Forelimb muscle (tissue), 1 donor: ENCODE measurements at regions not wholly inside any gene's neighbourhood (a gene's known extent, or its start where the extent isn't known, plus 50 kb on each side); places are given as distances from the start of the nearest gene placed in this dataset.
"Not testable (repeated sequence)": the region's sequence is repeated elsewhere in the genome, so short reads cannot be mapped to it uniquely, and the experiment has no call there.

Source experiments
- DNase-seq: peaks from one replicate; pipeline ENCODE4 v3.0.0-alpha.2; 2013; ENCODE audit warnings: low read depth

DNA sequence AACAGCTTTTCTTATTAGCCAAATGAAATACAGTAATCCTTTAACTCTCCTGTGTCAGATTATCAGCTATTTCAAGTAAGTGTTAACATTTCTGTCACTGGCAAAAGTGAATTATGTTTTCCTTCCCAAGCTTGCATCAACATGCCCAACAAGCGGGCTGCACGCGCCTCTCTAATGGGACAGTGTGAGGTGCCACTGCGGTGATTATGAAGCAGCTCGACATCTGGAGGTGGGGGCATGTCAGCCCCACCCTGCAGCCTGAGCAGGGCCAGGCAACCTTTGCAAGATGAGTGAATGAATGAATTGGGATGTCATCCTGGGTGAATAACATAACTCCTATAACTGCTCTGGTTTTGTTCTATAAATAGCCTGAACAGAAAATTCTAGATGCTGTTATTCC is 301.4 kb downstream of the ZNF326 start:
- DNase-seq, result no peak

DNA sequence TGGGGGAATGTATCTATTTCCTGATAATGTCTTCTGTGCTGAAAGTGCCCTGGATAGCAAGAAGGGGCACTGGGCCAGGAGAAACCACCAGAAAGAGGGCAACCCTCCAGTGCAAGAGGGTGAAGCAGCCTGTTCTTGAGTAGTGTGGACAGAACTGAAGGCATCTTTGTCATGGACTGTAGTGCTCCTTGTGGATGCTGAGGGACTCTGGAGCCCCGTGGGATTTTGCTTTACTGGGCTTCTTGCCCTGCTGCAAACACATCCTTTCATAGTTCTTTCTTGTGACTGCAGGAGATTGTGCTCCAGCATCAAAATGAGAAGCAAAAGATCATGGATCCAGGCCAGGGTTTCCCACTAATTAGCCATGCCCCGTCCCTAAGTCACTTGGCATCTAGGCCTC is 300.6 kb downstream of the ZNF326 start:
- no peak for DNase-seq

DNA sequence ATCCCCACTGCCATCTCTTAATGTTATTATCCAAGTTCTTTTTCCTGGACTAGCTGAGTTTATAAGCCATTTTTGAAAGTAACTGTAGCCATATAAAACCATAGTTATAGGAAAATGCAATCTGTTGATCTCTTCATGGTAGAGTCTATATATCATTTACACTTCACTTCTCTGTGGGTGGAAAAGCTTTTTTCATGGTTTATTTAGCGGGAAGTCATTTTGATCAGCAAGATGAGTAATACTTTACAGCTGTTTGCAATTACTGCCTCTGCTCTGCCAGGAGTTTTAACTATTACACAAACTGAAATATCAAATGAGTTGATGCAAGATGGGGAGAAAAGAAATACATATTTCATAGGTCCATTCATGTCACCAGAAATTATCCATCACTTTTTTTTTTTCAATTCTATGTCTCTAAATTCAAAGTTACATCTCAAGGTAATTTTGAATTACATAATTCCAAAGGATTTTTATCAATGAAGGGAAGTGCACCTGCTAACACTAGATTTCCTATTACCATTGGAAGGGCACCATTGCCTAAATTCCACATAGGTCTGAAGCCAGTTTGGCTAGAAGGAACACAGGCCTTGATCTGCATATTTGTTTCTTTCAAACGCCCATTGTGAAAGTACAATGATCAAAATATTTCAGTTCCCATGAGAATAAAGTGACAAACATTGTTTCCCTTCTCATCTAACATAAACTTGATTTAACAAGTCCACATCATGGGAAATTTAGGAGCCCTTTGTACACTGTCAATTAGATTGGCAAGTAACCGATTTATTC is 296.7 kb downstream of the ZNF326 start:
- no peak for DNase-seq

DNA sequence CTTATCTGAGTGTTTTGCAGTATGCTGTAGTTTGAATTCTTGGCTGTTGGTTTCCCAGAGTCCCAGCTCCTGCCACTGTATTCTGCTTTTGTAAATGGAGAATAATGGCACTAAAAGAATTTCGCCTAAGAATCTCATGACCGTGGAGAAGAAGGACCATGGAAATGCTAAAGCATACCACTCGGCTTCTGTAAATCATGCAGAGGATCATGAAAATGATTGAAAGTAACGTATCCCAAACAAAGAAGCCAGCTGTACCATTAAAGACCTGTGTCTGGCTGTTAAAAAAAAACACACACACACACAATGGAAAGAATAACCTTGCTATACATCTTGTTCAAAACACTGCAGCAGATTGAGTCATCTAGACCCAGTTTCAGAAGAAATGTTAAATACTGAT is 287.9 kb downstream of the ZNF326 start:
- DNase-seq, result no peak

DNA sequence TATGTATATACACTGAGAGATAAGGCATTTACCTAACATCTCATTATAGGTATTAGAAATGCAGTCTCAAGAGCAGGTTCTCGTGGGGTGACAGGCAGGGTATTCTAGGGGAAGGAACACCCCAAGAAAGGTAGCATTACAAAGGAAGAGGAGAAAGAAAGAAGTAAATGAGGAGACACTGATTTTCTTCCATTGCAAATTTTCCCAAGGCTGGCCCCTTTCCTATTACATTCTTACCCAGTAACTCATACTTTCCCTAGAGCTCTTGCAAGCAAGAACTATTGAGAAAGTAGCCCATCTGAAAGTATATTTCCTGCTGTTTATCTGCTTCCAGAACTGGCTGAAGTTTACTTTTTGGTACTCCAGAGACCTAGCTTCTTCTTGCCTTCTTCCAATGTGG is 287.0 kb downstream of the ZNF326 start:
- not testable (repeated sequence) for DNase-seq

DNA sequence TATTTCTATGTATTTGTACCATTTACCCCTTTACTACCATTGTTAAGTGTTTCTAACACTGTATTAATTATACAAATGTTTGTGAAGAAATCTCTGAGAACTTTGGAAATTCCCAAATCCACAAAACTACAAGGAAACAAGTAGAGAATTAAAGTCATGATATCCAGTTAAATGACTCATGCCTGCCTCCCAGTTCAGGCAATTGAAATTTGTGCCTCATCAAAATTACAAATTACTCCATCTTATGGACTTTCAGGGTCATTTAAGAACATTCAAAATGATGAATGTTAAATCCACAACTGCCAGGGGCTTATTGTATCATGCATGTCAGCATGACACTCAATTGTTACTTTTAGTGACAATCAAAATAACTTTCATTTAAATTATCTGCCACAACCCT is 282.4 kb downstream of the ZNF326 start:
- no peak for DNase-seq

DNA sequence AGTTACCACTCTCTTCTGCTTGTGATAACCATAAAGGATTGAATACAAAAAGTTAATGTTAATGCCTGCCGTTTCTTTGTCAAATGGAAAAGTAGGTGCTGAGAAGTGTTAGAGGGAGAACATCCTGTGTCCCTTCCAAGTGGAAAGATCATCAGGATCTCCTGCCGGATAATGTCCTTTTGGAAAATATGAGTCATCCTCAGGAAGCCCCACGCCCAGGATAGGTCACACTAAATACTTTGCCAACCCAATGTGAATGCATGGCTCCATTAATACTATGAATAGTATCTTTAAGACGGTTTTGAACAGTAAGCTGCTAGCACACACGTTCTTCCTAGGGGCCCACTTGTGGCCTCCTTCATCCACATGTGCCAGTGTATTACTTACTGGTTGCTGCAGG is 279.5 kb downstream of the ZNF326 start:
- DNase-seq, result no peak

DNA sequence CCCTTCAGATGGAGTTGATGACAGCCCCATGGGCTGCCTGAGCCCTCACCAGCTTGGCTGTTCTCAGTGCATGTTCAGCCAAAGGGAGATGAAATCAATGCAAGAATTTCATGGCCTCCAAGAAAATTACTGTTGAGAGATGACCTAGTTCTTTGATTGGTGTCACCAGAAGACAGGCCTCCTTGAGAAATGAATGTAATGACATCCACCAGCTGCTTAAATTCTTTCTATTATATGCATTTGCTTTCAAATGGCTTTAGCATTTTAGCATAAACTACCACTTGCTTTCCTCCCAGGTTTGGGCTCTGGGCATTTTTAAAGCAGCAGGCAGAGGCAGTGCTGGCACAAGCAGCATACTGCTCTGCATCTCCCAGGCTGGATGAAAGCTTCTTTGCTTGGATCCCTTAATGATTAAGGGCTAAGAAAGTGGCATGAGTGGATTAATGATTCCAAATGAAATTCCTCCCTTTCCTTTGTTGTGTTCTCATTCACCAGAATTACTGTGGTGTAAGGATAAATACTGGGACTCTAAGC is 278.4 kb downstream of the ZNF326 start:
- no peak for DNase-seq

DNA sequence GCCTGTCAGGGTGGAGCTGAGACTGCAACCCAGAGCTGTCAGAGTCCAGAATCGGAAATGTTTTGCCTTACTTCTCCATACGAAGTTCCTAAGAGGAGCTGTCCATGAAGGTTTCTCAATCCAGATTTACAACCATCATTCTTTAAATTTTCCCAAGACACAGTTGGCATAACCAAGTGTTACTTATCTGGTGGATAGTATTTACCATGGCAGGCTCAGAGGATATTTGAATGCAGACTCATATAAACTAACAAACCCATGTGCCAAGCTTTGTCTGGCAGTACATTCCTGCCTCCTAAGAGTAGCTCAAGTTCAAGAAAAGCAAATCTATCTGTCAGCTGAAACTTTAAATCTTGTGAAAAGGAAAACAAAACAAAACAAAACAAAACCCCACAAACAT is 267.9 kb downstream of the ZNF326 start:
- no peak for DNase-seq

DNA sequence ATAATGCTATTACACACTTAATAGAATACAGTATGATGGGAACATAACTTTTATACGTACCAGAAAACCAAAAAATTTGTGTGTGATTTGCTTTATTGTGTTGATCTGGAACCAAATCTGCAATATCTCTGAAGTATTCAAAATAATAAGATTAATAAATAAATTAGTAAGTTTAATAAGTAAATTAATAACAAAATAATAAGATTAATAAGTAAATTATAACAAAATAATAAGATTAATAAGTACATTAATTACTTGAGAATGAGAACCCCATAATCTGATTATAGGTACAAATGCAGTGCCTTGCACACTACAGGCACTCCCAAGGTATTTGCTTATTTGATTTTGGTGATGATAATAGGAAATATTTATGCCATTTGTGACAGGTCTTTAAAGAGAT is 267.4 kb downstream of the ZNF326 start:
- no peak for DNase-seq

DNA sequence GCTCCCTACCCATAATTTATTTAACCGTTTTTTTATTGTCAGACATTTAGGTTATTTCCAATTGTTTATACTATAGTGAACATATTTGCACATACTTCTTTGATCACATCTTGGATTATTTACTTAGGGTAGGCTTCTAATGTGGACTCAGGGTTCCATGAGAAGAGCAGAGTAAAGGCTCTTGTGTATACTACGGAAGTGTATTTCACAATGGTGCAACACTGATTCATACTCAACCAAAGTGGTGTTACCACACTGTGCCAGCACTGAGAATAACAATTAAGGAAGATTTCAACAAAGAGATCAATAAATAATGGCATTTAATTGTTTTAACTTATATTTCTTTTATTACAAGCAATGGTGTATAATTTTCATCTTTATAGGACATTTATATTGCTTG is 251.2 kb downstream of the ZNF326 start:
- no peak for DNase-seq

DNA sequence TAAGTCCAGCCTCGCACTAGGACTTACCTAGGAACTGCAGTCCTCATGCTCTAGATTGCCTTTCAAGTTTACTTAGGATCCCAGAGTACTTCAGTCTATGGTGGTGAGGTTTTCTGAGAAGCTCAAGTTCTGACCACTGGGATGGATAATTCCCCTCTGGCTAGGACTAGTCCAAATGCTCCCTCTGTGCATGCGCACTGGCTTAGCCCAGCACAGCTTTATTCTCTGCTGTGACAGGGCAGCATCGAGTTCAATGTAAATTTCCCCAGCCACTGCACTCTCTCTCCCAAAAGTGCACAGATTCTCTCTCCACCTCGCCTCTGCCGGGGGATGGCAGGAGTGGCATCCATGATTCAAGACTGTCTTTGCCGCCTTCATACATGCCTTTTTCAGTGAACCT is 241.6 kb downstream of the ZNF326 start:
- DNase-seq, result no peak

DNA sequence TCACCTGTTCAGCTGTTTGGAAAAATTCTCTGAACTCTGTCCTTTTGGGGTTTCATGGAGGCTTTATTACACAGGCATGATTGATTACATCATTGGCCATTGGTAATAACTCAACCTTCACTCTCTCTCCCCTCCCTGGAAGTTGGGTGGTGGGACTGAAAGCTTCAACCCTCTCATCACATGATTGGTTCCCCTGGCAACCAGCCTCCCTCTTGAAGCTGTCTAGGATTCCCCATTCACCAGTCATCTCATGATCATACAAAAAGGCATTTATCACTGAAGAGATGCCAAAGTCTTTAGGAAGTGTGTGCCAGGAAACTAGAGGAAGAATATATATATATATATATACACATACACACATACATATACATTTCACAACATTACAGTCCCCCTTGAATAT is 228.5 kb downstream of the ZNF326 start:
- no peak for DNase-seq

DNA sequence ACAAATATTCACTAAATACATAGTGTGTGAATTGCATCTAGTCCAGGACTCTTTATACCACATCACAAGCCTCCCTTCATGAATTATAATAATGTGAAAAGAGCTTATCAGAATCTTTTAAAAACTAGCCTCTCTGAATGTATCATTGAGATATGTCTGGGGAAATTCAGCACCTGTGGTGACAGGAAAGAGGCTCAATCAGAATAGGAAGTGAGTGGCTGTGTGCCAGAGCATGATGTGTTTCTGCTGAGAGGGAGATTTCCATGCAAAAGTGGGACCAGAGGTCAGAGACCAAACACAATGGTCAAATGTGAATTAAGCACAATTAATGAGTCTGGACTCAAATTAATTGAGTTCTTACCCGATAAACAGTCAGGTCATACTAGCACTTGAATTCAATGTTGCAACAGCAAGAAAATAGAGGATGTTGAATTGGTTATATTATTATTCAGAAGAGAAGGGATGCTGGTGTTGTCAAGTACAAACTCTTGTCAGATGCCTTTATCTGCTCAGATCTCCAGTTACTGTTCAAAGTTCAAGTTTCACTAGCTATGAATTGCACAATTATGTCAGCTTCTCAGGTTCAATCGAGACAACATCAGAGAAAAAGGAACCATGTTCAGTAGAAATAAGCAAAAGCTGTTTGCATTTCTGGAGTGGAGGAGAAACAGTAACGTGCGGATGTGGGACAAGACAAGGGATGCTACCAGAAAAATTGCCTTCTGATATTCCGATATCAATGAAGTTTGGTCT is 226.2 kb downstream of the ZNF326 start:
- DNase-seq, result no peak

DNA sequence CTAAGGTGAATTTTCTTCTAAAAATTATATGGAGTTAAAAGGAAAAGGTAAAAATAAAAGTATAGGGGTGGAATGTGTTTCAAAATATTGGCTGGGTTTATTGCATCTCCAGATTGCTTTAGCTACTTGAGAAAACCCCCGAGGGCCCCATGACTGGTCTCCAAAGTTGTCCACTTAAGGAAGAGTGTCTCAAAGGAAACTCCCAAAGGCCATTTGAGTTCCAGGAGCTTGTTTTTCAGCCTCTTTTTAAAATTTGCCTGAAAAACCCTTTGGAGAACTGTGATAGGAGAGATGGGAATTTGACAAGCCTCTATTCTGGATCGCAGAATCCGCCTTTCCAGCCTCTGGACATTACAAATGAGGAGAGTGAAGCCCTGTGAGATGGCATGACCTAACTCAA is 225.6 kb downstream of the ZNF326 start:
- DNase-seq, result no peak

DNA sequence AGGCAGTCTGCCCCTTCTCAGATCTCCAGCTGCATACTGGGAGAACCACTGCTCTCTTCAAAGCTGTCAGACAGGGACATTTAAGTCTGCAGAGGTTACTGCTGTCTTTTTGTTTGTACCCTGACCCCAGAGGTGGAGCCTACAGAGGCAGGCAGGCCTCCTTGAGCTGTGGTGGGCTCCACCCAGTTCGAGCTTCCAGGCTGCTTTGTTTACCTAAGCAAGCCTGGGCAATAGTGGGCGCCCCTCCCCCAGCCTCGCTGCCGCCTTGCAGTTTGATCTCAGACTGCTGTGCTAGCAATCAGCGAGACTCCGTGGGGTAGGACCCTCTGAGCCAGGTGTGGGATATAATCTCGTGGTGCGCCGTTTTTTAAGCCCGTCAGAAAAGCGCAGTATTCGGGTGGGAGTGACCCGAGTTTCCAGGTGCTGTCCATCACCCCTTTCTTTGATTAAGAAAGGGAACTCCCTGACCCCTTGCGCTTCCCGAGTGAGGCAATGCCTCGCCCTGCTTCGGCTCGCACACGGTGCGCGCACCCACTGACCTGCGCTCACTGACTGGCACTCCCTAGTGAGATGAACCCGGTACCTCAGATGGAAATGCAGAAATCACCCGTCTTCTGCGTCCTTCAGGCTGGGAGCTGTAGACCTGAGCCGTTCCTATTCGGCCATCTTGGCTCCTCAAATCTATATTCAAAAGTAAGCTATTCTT is 224.4 kb downstream of the ZNF326 start:
- not testable (repeated sequence) for DNase-seq

DNA sequence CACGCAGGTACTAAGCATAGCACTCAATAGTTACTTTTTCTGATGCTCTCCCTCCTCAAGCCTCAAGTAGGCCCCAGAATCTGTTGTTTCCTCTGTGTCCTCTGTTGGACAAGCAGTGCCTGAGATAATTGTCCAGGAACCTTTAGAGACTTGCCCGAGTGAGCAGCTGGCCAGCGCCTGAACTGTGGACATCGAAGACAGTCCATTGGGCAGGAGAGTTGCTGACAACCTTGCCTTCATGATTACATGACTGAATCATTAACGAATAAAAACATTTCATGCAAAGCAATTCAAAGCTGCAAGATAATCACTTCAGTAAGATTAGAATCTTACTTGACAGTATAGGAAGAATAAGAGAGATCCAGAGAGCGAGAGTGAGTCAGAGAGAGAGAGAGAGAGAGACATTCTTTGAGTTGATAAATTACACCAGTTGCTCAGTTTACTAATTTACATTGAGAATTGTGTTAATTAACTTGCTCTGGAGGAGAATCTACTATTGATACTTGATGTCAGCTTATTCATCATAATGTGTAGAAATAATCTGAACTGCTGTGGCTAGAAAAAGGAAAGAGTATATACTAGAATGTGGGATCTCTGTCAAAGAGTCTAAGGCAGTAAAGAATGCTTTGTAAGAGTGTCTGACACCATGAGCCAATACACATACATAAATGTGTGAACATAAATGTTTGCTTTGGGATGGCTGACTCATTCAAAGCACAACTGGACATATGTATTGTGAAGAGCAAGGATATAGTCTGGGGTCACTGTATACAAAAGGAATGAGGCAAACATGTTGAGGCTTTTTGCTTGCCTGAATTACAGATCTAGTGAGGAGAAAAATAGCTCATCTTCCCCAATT is 216.0 kb downstream of the ZNF326 start:
- DNase-seq, result no peak

DNA sequence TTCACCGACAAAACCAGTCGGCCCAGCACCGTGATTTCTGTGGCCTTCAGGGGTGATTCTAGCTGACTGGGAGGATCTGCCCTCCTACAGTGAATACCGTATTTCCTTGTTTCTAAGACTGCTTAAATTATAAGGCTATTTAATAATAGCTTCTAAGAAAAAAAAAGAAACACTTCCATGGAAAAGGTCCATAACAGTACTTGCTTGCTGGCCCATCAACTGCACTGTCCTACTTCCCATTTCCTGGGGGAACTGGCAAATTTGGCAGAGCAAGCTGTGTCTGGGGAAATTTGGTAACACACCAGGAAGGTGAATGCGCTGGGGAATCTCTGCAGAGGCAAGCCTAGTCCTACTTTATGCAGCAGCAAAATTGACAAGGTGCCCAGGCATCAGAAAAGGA is 214.0 kb downstream of the ZNF326 start:
- DNase-seq, result no peak

DNA sequence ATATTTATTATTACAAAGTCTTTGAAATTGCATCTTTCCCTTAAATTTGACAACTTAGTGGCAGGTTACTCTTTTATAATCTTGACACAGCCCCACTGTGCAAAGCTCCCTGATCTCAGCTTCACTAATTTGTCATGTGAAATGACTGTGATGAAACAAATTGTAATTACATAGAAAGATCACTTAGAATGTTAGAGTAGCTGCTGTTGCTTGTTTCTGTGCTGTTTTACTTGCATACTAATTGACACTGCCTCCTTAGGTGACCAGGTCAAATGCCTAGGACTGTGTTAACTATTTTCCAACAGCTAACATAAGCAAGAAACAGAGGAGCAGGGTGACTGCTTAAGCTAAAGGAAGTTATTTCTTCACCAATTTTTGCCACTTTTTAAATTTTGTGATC is 211.3 kb downstream of the ZNF326 start:
- DNase-seq, result no peak

DNA sequence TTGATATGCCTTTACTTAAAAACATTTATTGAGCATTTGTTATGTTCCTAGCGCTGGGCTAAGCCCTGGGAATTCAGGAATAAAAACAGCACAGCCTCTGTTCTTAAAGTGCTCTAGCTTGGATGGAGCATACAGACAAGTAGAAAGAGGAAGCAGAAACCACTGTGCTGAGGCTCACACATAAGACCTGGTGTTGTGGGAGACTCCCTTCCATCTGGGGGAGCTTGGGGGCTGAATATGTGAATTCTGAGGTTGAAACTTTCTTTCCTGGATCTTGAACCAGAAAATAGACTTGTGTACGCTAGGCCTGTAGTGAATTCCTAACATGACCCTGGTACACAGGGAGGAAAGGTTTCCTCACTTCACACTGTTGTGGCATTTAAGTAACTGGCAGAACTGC is 209.9 kb downstream of the ZNF326 start:
- DNase-seq, result no peak

DNA sequence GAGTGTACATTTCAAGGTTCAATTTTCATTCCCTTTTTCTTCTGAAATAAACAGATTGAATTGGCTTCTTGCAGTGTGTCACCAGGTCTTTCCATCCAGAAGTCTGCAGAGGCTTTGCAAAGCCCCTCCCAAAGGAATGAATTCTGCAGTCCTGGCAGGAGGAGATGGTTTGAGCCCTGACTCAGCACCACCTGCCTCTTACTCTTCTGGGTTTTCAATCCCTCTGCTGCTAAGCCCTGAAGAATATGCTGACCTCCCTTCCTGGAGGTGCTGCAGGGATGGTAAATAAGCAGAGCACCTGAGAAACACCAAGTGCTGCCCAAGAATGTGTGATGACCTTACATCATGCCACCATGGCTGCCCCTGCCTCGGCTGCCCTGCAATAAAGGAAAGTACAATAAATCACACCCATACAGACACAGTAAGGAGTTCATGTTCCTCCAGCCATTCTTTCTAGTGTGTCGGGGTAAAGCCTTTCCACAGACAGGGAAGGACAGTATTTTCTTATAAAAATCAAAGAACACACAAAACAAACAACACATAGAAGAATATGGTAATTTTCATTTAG is 209.2 kb downstream of the ZNF326 start:
- DNase-seq, result no peak
